Thyroid gland (tissue), 4 donors: ENCODE measurements at regions not wholly inside any gene's neighbourhood (a gene's known extent, or its start where the extent isn't known, plus 50 kb on each side); places are given as distances from the start of the nearest gene placed in this dataset.

ENCODE experiments used
- POLR2A ChIP-seq, 2 donors: fragments of 450-650 bp; IDR thresholded peaks; one replicate each; pipeline ENCODE4 v1.6.1; 2017; ENCODE audit warnings: antibody characterized with exemption in 2 of 2, mild to moderate bottlenecking in 2 of 2, moderate library complexity in 1 of 2
- TF ChIP-seq, protein P1 (sequence below), 6 experiments: fragments of 200-600 bp in 3 of 6; fragments of 450-650 bp in 3 of 6; sonication (generic) in 3 of 6; IDR thresholded peaks; one replicate each; pipeline ENCODE4 v1.5.1; 2016 to 2019; ENCODE audit warnings: antibody characterized with exemption in 6 of 6, mild to moderate bottlenecking in 2 of 6, inconsistent platforms in 1 of 6, moderate library complexity in 1 of 6

DNA sequence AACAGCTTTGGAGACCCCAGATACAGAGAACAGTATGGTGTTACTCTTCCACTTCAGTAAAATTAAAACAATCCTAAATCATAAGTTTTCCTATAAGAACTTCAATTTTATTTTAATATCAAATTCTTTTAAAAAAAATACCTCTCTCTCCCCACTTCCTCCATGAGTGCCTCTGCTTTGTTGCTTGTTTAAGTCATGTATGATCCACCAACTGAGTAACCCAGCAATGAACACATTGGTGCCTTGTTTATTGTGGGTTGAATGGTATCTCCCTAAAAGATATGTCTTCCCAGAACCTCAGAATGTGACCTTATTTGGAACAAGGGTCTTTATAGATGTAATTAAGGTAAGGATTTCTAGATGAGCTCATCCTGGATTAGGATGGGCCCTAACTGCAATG, 143.5 kb upstream of the EGLN3 start:
- TF ChIP-seq, protein P1, sequence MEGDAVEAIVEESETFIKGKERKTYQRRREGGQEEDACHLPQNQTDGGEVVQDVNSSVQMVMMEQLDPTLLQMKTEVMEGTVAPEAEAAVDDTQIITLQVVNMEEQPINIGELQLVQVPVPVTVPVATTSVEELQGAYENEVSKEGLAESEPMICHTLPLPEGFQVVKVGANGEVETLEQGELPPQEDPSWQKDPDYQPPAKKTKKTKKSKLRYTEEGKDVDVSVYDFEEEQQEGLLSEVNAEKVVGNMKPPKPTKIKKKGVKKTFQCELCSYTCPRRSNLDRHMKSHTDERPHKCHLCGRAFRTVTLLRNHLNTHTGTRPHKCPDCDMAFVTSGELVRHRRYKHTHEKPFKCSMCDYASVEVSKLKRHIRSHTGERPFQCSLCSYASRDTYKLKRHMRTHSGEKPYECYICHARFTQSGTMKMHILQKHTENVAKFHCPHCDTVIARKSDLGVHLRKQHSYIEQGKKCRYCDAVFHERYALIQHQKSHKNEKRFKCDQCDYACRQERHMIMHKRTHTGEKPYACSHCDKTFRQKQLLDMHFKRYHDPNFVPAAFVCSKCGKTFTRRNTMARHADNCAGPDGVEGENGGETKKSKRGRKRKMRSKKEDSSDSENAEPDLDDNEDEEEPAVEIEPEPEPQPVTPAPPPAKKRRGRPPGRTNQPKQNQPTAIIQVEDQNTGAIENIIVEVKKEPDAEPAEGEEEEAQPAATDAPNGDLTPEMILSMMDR (IDR thresholded peaks at IDR 0.05) = no peak
- TF ChIP-seq POLR2A (IDR thresholded peaks at IDR 0.05) = no peak
